ENCODE measurements at regions not wholly inside any gene's neighbourhood (a gene's known extent, or its start where the extent isn't known, plus 50 kb on each side); places are given as distances from the start of the nearest gene placed in this dataset.

DNA sequence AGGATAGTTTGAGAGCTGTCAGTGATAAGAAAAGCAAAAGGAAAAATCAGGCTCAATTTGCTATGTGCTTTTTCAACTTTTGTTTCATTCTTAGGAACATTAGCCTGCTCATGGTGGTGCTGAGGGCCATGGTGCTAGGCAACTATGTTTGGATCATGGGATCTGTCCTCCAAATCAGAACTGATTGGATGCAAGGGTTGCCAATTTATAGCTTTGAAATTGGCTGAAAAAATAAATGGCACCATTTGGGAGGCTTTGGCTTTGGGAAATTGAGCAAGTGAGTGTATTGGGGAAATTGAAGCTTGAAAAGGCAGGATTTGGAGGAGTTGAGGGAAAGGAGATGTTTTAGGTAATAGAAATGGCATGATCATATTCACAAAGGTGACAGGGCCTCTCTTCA lies 103.8 kb downstream of the CYP26A1 start:
- TF ChIP-seq, protein P1, sequence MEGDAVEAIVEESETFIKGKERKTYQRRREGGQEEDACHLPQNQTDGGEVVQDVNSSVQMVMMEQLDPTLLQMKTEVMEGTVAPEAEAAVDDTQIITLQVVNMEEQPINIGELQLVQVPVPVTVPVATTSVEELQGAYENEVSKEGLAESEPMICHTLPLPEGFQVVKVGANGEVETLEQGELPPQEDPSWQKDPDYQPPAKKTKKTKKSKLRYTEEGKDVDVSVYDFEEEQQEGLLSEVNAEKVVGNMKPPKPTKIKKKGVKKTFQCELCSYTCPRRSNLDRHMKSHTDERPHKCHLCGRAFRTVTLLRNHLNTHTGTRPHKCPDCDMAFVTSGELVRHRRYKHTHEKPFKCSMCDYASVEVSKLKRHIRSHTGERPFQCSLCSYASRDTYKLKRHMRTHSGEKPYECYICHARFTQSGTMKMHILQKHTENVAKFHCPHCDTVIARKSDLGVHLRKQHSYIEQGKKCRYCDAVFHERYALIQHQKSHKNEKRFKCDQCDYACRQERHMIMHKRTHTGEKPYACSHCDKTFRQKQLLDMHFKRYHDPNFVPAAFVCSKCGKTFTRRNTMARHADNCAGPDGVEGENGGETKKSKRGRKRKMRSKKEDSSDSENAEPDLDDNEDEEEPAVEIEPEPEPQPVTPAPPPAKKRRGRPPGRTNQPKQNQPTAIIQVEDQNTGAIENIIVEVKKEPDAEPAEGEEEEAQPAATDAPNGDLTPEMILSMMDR (IDR thresholded peaks at IDR 0.05) = no peak
- no peak for TF ChIP-seq POLR2A (IDR thresholded peaks at IDR 0.05)
